D721Med (cell line): ENCODE measurements at regions not wholly inside any gene's neighbourhood (a gene's known extent, or its start where the extent isn't known, plus 50 kb on each side); places are given as distances from the start of the nearest gene placed in this dataset.

Source experiments
- DNase-seq: peaks from one replicate; pipeline ENCODE4 v3.0.0; 2011; ENCODE audit warnings: low spot score; ENCODE audit not compliant: insufficient read length
- FAIRE-seq: peaks from 2 replicates; lab custom pipeline; 2011; peaks lifted over from hg19 to GRCh38; lab: Jason Lieb, UNC
- TF ChIP-seq, protein P1 (sequence below): IDR thresholded peaks from 2 replicates; pipeline ENCODE4 v1.5.1; 2012; ENCODE audit warnings: mild to moderate bottlenecking, control low read depth; ENCODE audit not compliant: insufficient read depth; ENCODE audit errors: missing control alignments

GRCh38 chr7:123351027-123351426 lies 151.3 kb upstream of the SLC13A1 start:
- DNase-seq, result no peak
- no peak for FAIRE-seq
- TF ChIP-seq, protein P1, sequence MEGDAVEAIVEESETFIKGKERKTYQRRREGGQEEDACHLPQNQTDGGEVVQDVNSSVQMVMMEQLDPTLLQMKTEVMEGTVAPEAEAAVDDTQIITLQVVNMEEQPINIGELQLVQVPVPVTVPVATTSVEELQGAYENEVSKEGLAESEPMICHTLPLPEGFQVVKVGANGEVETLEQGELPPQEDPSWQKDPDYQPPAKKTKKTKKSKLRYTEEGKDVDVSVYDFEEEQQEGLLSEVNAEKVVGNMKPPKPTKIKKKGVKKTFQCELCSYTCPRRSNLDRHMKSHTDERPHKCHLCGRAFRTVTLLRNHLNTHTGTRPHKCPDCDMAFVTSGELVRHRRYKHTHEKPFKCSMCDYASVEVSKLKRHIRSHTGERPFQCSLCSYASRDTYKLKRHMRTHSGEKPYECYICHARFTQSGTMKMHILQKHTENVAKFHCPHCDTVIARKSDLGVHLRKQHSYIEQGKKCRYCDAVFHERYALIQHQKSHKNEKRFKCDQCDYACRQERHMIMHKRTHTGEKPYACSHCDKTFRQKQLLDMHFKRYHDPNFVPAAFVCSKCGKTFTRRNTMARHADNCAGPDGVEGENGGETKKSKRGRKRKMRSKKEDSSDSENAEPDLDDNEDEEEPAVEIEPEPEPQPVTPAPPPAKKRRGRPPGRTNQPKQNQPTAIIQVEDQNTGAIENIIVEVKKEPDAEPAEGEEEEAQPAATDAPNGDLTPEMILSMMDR, result no peak

- no peak for FAIRE-seq
- DNase-seq, result no peak
- TF ChIP-seq, protein P1, result no peak
These were observed 148.9 kb upstream of the SLC13A1 start for GRCh38 chr7:123348690-123349089.

GRCh38 chr7:123346766-123347165 lies 147.0 kb upstream of the SLC13A1 start:
- TF ChIP-seq, protein P1, result no peak
- FAIRE-seq, result no peak
- no peak for DNase-seq

DNA sequence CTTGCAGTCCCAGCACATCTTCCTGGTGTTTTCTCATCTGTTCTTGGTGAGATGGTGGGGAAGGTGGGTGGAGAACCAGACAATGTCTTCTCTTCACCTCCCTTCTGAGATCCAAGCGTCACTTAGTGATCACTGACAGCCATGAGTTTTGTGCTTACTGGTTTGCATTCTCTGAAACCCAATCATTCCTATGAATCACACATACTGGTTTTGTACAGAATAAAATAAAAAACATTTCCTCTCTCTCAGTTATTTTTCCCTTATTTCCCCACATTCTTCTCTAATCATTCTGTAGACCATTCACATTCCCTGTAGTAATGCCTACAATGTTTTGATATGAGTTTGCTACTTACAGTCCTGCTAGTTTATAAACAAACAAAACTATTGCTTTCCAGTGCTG lies 143.8 kb upstream of the SLC13A1 start:
- TF ChIP-seq, protein P1, result no peak
- FAIRE-seq, result no peak
- DNase-seq, result no peak

DNA sequence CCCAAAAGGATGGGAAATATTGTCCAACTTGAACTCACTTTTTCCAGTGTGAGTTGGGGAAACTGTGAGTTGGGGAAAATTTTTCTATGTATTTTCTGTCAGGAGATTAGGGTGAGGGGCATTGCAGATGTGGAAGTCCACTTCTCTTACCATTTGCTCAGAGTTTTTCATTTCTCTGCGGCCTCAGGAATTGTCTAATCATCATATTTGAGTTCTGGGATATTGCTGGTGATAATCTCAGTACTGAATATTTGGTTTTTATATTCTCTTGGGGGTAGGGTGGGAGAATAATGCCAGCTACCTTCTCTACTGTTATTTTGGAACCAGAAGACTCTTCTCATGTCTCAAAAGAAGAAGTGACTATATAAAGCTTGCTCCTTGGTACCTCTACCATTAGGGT lies 141.3 kb upstream of the SLC13A1 start:
- TF ChIP-seq, protein P1, result no peak
- FAIRE-seq (no peak), DNase-seq (no peak)

GRCh38 chr7:123338688-123339087 lies 138.9 kb upstream of the SLC13A1 start:
- FAIRE-seq, result no peak
- TF ChIP-seq, protein P1, result no peak
- no peak for DNase-seq

- no peak for DNase-seq
- FAIRE-seq, result no peak
- TF ChIP-seq, protein P1, result no peak
These were observed 130.3 kb upstream of the SLC13A1 start for GRCh38 chr7:123329988-123330643.
